ENCODE measurements at regions not wholly inside any gene's neighbourhood (a gene's known extent, or its start where the extent isn't known, plus 50 kb on each side); places are given as distances from the start of the nearest gene placed in this dataset.

- FAIRE-seq (peak; percentile 95), DNase-seq (ENCODE audit: low spot score) (peak; percentile 91)
Measured at GRCh38 chr4:38189445-38189844, 229.2 kb downstream of the PTTG2 start.

GRCh38 chr4:38190717-38191178, 230.6 kb downstream of the PTTG2 start:
- peak; percentile 49 for DNase-seq (ENCODE audit: low spot score)
- peak; percentile 22 for FAIRE-seq

- DNase-seq (ENCODE audit: low spot score), result no peak
- no peak for FAIRE-seq
Measured at GRCh38 chr4:38192516-38192915, 232.3 kb downstream of the PTTG2 start.

GRCh38 chr4:38193236-38193863, 233.2 kb downstream of the PTTG2 start:
- no peak for FAIRE-seq

GRCh38 chr4:38194047-38194602, 233.9 kb downstream of the PTTG2 start:
- DNase-seq (ENCODE audit: low spot score), result no peak
- no peak for FAIRE-seq

More at GRCh38 chr4:38193236-38193863, 233.2 kb downstream of the PTTG2 start:
- no peak for DNase-seq (ENCODE audit: low spot score)

GRCh38 chr4:38195486-38195885, 235.3 kb downstream of the PTTG2 start:
- DNase-seq (ENCODE audit: low spot score), result no peak
- no peak for FAIRE-seq

GRCh38 chr4:38195911-38196310, 235.7 kb downstream of the PTTG2 start:
- FAIRE-seq (no peak), DNase-seq (ENCODE audit: low spot score) (no peak)

- no peak for FAIRE-seq
- no peak for DNase-seq (ENCODE audit: low spot score)
Measured at GRCh38 chr4:38202242-38202641, 242.0 kb downstream of the PTTG2 start.

GRCh38 chr4:38203609-38204008, 243.4 kb downstream of the PTTG2 start:
- FAIRE-seq (no peak), DNase-seq (ENCODE audit: low spot score) (no peak)

- FAIRE-seq (no peak), DNase-seq (ENCODE audit: low spot score) (no peak)
Measured at GRCh38 chr4:38204339-38205035, 244.3 kb downstream of the PTTG2 start.

- DNase-seq (ENCODE audit: low spot score), result no peak
- no peak for FAIRE-seq
Measured at GRCh38 chr4:38205261-38205660, 245.1 kb downstream of the PTTG2 start.

- no peak for FAIRE-seq
- DNase-seq (ENCODE audit: low spot score), result no peak
Measured at GRCh38 chr4:38207110-38207457, 246.9 kb downstream of the PTTG2 start.

- no peak for DNase-seq (ENCODE audit: low spot score)
- FAIRE-seq, result no peak
Measured at GRCh38 chr4:38209654-38210053, 249.5 kb downstream of the PTTG2 start.

GRCh38 chr4:38210396-38211114, 250.4 kb downstream of the PTTG2 start:
- no peak for FAIRE-seq
- no peak for DNase-seq (ENCODE audit: low spot score)

GRCh38 chr4:38211885-38212284, 251.7 kb downstream of the PTTG2 start:
- DNase-seq (ENCODE audit: low spot score) (no peak), FAIRE-seq (no peak)

- DNase-seq (ENCODE audit: low spot score) (no peak), FAIRE-seq (no peak)
Measured at GRCh38 chr4:38213083-38213805, 253.0 kb downstream of the PTTG2 start.

GRCh38 chr4:38222892-38223291, 262.7 kb downstream of the PTTG2 start:
- FAIRE-seq (no peak), DNase-seq (ENCODE audit: low spot score) (no peak)

- DNase-seq (ENCODE audit: low spot score), result no peak
- no peak for FAIRE-seq
Measured at GRCh38 chr4:38223306-38223705, 263.1 kb downstream of the PTTG2 start.

GRCh38 chr4:38223782-38224236, 263.6 kb downstream of the PTTG2 start:
- FAIRE-seq (no peak), DNase-seq (ENCODE audit: low spot score) (no peak)

GRCh38 chr4:38224850-38225249, 264.7 kb downstream of the PTTG2 start:
- no peak for DNase-seq (ENCODE audit: low spot score)
- no peak for FAIRE-seq

- DNase-seq (ENCODE audit: low spot score), result no peak
- FAIRE-seq, result no peak
Measured at GRCh38 chr4:38226170-38226569, 266.0 kb downstream of the PTTG2 start.
